ENCODE measurements at regions not wholly inside any gene's neighbourhood (a gene's known extent, or its start where the extent isn't known, plus 50 kb on each side); places are given as distances from the start of the nearest gene placed in this dataset.
"Not testable (repeated sequence)": the region's sequence is repeated elsewhere in the genome, so short reads cannot be mapped to it uniquely, and the experiment has no call there.

- DNase-seq (ENCODE audit: low spot score) = not testable (repeated sequence)
These were observed 305.9 kb downstream of the MED10 start for GRCh38 chr5:6072488-6072887.

- no peak for DNase-seq (ENCODE audit: low spot score)
These were observed 308.7 kb downstream of the MED10 start for GRCh38 chr5:6069496-6070185.

GRCh38 chr5:6066016-6066415 lies 312.3 kb downstream of the MED10 start:
- no peak for DNase-seq (ENCODE audit: low spot score)

GRCh38 chr5:6059137-6059800 lies 319.1 kb downstream of the MED10 start:
- no peak for DNase-seq (ENCODE audit: low spot score)

GRCh38 chr5:6058055-6058715 lies 320.2 kb downstream of the MED10 start:
- DNase-seq (ENCODE audit: low spot score) = no peak

- DNase-seq (ENCODE audit: low spot score) = no peak
These were observed 322.1 kb downstream of the MED10 start for GRCh38 chr5:6056280-6056679.

GRCh38 chr5:6049662-6050061 lies 328.7 kb downstream of the MED10 start:
- no peak for DNase-seq (ENCODE audit: low spot score)

- DNase-seq (ENCODE audit: low spot score) = no peak
These were observed 329.6 kb downstream of the MED10 start for GRCh38 chr5:6048746-6049145.

GRCh38 chr5:6046296-6046967 lies 331.9 kb downstream of the MED10 start:
- DNase-seq (ENCODE audit: low spot score) = no peak

- DNase-seq (ENCODE audit: low spot score) = no peak
These were observed 334.6 kb downstream of the MED10 start for GRCh38 chr5:6043491-6044310.

- DNase-seq (ENCODE audit: low spot score) = no peak
These were observed 336.3 kb downstream of the MED10 start for GRCh38 chr5:6041977-6042550.

- DNase-seq (ENCODE audit: low spot score) = no peak
These were observed 339.2 kb downstream of the MED10 start for GRCh38 chr5:6039111-6039510.

GRCh38 chr5:6036006-6036405 lies 342.3 kb downstream of the MED10 start:
- no peak for DNase-seq (ENCODE audit: low spot score)

GRCh38 chr5:6029811-6030271 lies 348.5 kb downstream of the MED10 start:
- DNase-seq (ENCODE audit: low spot score) = no peak

GRCh38 chr5:6026766-6027406 lies 351.5 kb downstream of the MED10 start:
- DNase-seq (ENCODE audit: low spot score) = no peak

GRCh38 chr5:6019612-6020011 lies 358.7 kb downstream of the MED10 start:
- DNase-seq (ENCODE audit: low spot score) = no peak

GRCh38 chr5:6013506-6013905 lies 364.8 kb downstream of the MED10 start:
- DNase-seq (ENCODE audit: low spot score) = no peak

GRCh38 chr5:6011199-6011598 lies 367.1 kb downstream of the MED10 start:
- DNase-seq (ENCODE audit: low spot score) = no peak

- no peak for DNase-seq (ENCODE audit: low spot score)
These were observed 371.5 kb downstream of the MED10 start for GRCh38 chr5:6006838-6007314.

GRCh38 chr5:6003040-6003825 lies 375.1 kb downstream of the MED10 start:
- no peak for DNase-seq (ENCODE audit: low spot score)
